HEK293 (cell line): ENCODE measurements at regions not wholly inside any gene's neighbourhood (a gene's known extent, or its start where the extent isn't known, plus 50 kb on each side); places are given as distances from the start of the nearest gene placed in this dataset.

Source experiments
- CTCF ChIA-PET: fragments of 350-600 bp; formaldehyde crosslinking; extraction: SDS; loops from one replicate; lab custom pipeline; 2021; ENCODE audit warnings: antibody characterized with exemption; lab: Yijun Ruan, JAX
- POLR2A ChIA-PET: fragments of 300-600 bp; formaldehyde crosslinking; extraction: SDS; loops from one replicate; lab custom pipeline; 2020; ENCODE audit warnings: antibody characterized with exemption, inconsistent platforms; lab: Yijun Ruan, JAX
- H3K27ac ChIP-seq: fragments of 200-500 bp; sonication (Bioruptor generic); 2 replicates; pipeline ENCODE4 v1.5.1; 2014; ENCODE audit warnings: low read depth, low read length, control low read depth, inconsistent platforms; ENCODE audit errors: extremely low read depth
- H3K36me3 ChIP-seq, 2 experiments: fragments of 200-500 bp in 1 of 2; sonication (Bioruptor generic) in 1 of 2; 1 replicate in 1 of 2; 2 replicates in 1 of 2; pipeline ENCODE4 v1.5.1; 2014 to 2017; ENCODE audit warnings: inconsistent platforms in 2 of 2, low read length in 2 of 2; ENCODE audit not compliant: control insufficient read depth in 2 of 2, insufficient read depth in 1 of 2
- H3K4me1 ChIP-seq: fragments of 200-500 bp; sonication (Bioruptor generic); 2 replicates; pipeline ENCODE4 v1.5.1; 2014; ENCODE audit warnings: mild to moderate bottlenecking, low read length, inconsistent platforms; ENCODE audit not compliant: control insufficient read depth, insufficient read depth
- H3K4me3 ChIP-seq: 2 replicates; pipeline ENCODE4 v1.5.1; 2011; ENCODE audit warnings: low read depth, mild to moderate bottlenecking, control low read depth, low read length, moderate library complexity
- H3K9me3 ChIP-seq: fragments of 200-500 bp; sonication (Bioruptor generic); 2 replicates; pipeline ENCODE4 v1.5.1; 2014; ENCODE audit warnings: low read depth, low read length, inconsistent platforms; ENCODE audit not compliant: control insufficient read depth, insufficient read depth
- GLIS2 ChIP-seq: fragments of 450-650 bp; formaldehyde crosslinking; IDR thresholded peaks from 2 replicates; pipeline ENCODE4 v1.5.1; 2016; ENCODE audit warnings: missing biosample characterization, missing genetic modification characterization
- RBAK ChIP-seq: fragments of 450-650 bp; formaldehyde crosslinking; IDR thresholded peaks from 2 replicates; pipeline ENCODE4 v1.5.1; 2016; ENCODE audit warnings: missing biosample characterization, missing genetic modification characterization
- ZBTB1 ChIP-seq: fragments of 450-650 bp; formaldehyde crosslinking; IDR thresholded peaks from 2 replicates; pipeline ENCODE4 v1.5.1; 2016; ENCODE audit warnings: missing biosample characterization, missing genetic modification characterization
- ZBTB10 ChIP-seq: fragments of 450-650 bp; formaldehyde crosslinking; IDR thresholded peaks from 2 replicates; pipeline ENCODE4 v1.5.1; 2016; ENCODE audit warnings: missing biosample characterization, missing genetic modification characterization
- ZBTB20 ChIP-seq: fragments of 450-650 bp; formaldehyde crosslinking; IDR thresholded peaks from 2 replicates; pipeline ENCODE4 v1.5.1; 2016; ENCODE audit warnings: missing biosample characterization, missing genetic modification characterization
- ZNF2 ChIP-seq: fragments of 450-650 bp; formaldehyde crosslinking; IDR thresholded peaks from 2 replicates; pipeline ENCODE4 v1.5.1; 2016; ENCODE audit warnings: missing biosample characterization, missing genetic modification characterization
- ZNF311 ChIP-seq: fragments of 450-650 bp; formaldehyde crosslinking; IDR thresholded peaks from 2 replicates; pipeline ENCODE4 v1.5.1; 2017; ENCODE audit warnings: missing biosample characterization, missing genetic modification characterization, borderline replicate concordance
- ZNF341 ChIP-seq: fragments of 450-650 bp; formaldehyde crosslinking; IDR thresholded peaks from 2 replicates; pipeline ENCODE4; 2016; ENCODE audit warnings: low read depth, missing biosample characterization, missing genetic modification characterization
- ZNF654 ChIP-seq: fragments of 450-650 bp; formaldehyde crosslinking; IDR thresholded peaks from 2 replicates; pipeline ENCODE4 v1.5.1; 2016; ENCODE audit warnings: low read depth, missing biosample characterization, missing genetic modification characterization
- ZNF747 ChIP-seq: fragments of 450-650 bp; formaldehyde crosslinking; IDR thresholded peaks from 2 replicates; pipeline ENCODE4 v1.5.1; 2016; ENCODE audit warnings: missing biosample characterization, missing genetic modification characterization
- ZSCAN30 ChIP-seq: fragments of 450-650 bp; IDR thresholded peaks from 2 replicates; pipeline ENCODE4 v1.5.1; 2018; ENCODE audit warnings: missing biosample characterization, mild to moderate bottlenecking, missing genetic modification characterization, moderate library complexity
- TF ChIP-seq, protein P1 (sequence below): fragments of 450-650 bp; formaldehyde crosslinking; IDR thresholded peaks from 2 replicates; pipeline ENCODE4 v1.5.1; 2017; ENCODE audit warnings: missing biosample characterization, missing genetic modification characterization
- TF ChIP-seq, protein P2 (sequence below): fragments of 450-650 bp; formaldehyde crosslinking; IDR thresholded peaks from 2 replicates; pipeline ENCODE4 v1.5.1; 2016; ENCODE audit warnings: missing biosample characterization, missing genetic modification characterization
- TF ChIP-seq, protein P3 (sequence below): fragments of 450-650 bp; formaldehyde crosslinking; IDR thresholded peaks from 2 replicates; pipeline ENCODE4 v1.5.1; 2016; ENCODE audit warnings: missing biosample characterization, missing genetic modification characterization
- TF ChIP-seq, protein P4 (sequence below): fragments of 450-650 bp; formaldehyde crosslinking; IDR thresholded peaks from 2 replicates; pipeline ENCODE4 v1.5.1; 2016; ENCODE audit warnings: missing biosample characterization, missing genetic modification characterization

DNA sequence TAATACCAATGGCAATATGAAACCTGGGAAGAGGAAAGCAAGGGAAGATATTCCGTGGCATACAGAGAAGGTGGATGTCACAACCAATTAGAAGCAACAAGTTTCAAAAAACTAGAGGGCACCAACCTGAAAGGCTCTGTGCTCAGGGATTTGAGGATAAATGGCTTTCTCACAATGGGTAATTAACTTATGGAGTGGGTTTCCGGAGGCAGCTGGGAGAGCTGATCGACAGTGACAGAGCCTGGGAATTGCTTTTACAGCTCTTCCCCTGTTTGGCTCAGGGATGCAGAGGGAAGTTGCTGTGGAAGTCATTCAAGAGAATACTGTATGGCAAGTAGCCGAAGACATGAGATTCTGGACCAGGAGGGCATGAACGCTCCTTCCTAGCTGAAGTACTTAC, 237.0 kb downstream of the KIF4B start:
- H3K27ac ChIP-seq = no peak overlapping the region
- H3K9me3 ChIP-seq = no peaks in the 10 kb centered on the region
- TF ChIP-seq RBAK (tag by site-specific recombination) (no peak), ZBTB1 (no peak), ZNF2 (tag by site-specific recombination) (no peak), ZNF654 (no peak), ZNF341 (no peak), ZNF311 (tag by site-specific recombination) (no peak), ZNF747 (tag by site-specific recombination) (no peak), ZBTB10 (tag by site-specific recombination) (no peak), ZBTB20 (no peak)
- TF ChIP-seq, protein P1, sequence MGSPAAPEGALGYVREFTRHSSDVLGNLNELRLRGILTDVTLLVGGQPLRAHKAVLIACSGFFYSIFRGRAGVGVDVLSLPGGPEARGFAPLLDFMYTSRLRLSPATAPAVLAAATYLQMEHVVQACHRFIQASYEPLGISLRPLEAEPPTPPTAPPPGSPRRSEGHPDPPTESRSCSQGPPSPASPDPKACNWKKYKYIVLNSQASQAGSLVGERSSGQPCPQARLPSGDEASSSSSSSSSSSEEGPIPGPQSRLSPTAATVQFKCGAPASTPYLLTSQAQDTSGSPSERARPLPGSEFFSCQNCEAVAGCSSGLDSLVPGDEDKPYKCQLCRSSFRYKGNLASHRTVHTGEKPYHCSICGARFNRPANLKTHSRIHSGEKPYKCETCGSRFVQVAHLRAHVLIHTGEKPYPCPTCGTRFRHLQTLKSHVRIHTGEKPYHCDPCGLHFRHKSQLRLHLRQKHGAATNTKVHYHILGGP (tag by site-specific recombination) = no peak
- TF ChIP-seq, protein P2, sequence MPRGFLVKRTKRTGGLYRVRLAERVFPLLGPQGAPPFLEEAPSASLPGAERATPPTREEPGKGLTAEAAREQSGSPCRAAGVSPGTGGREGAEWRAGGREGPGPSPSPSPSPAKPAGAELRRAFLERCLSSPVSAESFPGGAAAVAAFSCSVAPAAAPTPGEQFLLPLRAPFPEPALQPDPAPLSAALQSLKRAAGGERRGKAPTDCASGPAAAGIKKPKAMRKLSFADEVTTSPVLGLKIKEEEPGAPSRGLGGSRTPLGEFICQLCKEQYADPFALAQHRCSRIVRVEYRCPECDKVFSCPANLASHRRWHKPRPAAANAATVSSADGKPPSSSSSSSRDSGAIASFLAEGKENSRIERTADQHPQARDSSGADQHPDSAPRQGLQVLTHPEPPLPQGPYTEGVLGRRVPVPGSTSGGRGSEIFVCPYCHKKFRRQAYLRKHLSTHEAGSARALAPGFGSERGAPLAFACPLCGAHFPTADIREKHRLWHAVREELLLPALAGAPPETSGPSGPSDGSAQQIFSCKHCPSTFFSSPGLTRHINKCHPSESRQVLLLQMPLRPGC (tag by site-specific recombination) = no peak
- TF ChIP-seq, protein P3, sequence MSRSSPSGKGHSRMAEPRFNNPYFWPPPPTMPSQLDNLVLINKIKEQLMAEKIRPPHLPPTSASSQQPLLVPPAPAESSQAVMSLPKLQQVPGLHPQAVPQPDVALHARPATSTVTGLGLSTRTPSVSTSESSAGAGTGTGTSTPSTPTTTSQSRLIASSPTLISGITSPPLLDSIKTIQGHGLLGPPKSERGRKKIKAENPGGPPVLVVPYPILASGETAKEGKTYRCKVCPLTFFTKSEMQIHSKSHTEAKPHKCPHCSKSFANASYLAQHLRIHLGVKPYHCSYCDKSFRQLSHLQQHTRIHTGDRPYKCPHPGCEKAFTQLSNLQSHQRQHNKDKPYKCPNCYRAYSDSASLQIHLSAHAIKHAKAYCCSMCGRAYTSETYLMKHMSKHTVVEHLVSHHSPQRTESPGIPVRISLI (tag by site-specific recombination) = no peak
- no peak overlapping the region for H3K4me3 ChIP-seq
- CTCF ChIA-PET = no interaction called here
- no peaks in the 10 kb centered on the region for H3K4me1 ChIP-seq
- H3K36me3 ChIP-seq = no peaks in the 10 kb centered on the region
- POLR2A ChIA-PET = interaction anchor here (0.5 kb wide), 1 partner anchor 149 kb away, joined by 3 read pairs; no protein-coding TSS in a partner anchor

GRCh38 chr5:155252025-155252424, 238.5 kb downstream of the KIF4B start:
- Histone ChIP-seq H3K36me3 (no peaks in the 10 kb centered on the region), H3K9me3 (no peaks in the 10 kb centered on the region), H3K27ac (no peak overlapping the region), H3K4me3 (no peak overlapping the region), H3K4me1 (no peaks in the 10 kb centered on the region)
- ChIA-PET CTCF (interaction anchor here (0.6 kb wide), 1 partner anchor 13 kb away, joined by 4 read pairs; no protein-coding TSS in a partner anchor), POLR2A (no interaction called here)
- TF ChIP-seq ZSCAN30 (tag by site-specific recombination) = no peak
- TF ChIP-seq, protein P4, sequence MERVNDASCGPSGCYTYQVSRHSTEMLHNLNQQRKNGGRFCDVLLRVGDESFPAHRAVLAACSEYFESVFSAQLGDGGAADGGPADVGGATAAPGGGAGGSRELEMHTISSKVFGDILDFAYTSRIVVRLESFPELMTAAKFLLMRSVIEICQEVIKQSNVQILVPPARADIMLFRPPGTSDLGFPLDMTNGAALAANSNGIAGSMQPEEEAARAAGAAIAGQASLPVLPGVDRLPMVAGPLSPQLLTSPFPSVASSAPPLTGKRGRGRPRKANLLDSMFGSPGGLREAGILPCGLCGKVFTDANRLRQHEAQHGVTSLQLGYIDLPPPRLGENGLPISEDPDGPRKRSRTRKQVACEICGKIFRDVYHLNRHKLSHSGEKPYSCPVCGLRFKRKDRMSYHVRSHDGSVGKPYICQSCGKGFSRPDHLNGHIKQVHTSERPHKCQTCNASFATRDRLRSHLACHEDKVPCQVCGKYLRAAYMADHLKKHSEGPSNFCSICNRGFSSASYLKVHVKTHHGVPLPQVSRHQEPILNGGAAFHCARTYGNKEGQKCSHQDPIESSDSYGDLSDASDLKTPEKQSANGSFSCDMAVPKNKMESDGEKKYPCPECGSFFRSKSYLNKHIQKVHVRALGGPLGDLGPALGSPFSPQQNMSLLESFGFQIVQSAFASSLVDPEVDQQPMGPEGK (tag by site-specific recombination) = no peak
- no peak for TF ChIP-seq GLIS2
